Brain microvascular endothelial cell (primary cell): ENCODE measurements at regions not wholly inside any gene's neighbourhood (a gene's known extent, or its start where the extent isn't known, plus 50 kb on each side); places are given as distances from the start of the nearest gene placed in this dataset.
"Not testable (repeated sequence)": the region's sequence is repeated elsewhere in the genome, so short reads cannot be mapped to it uniquely, and the experiment has no call there.

ENCODE experiments used
- DNase-seq: peaks from one replicate; pipeline ENCODE4 v3.0.0-alpha.2; 2020
- H3K27ac ChIP-seq: fragments of 250-450 bp; sonication (Bioruptor Pico); 2 replicates; pipeline ENCODE4 v1.5.1; 2020; ENCODE audit warnings: mild to moderate bottlenecking, moderate library complexity
- H3K27me3 ChIP-seq: fragments of 250-450 bp; sonication (Bioruptor Pico); replicated peaks from 2 replicates; pipeline ENCODE4 v1.5.1; 2020; ENCODE audit warnings: mild to moderate bottlenecking
- H3K36me3 ChIP-seq: fragments of 250-450 bp; sonication (Bioruptor Pico); replicated peaks from 2 replicates; pipeline ENCODE4 v1.5.1; 2020; ENCODE audit warnings: mild to moderate bottlenecking
- H3K4me3 ChIP-seq: 2 replicates; pipeline ENCODE4 v1.5.1; 2011; ENCODE audit warnings: low read depth, mild to moderate bottlenecking, control low read depth, low read length, moderate library complexity
- in situ Hi-C: cut with HindIII; loops from 2 replicates; pipeline ENCODE4 v1.10.0; 2017; ENCODE audit warnings: low sequenced_read_pairs, low pct_ligation_motif_present
- TF ChIP-seq, protein P1 (sequence below): IDR thresholded peaks from 2 replicates; pipeline ENCODE4 v1.5.1; 2011; ENCODE audit warnings: low read depth, mild to moderate bottlenecking, moderate library complexity, low read length, control low read depth, inconsistent platforms; ENCODE audit errors: missing control alignments

DNA sequence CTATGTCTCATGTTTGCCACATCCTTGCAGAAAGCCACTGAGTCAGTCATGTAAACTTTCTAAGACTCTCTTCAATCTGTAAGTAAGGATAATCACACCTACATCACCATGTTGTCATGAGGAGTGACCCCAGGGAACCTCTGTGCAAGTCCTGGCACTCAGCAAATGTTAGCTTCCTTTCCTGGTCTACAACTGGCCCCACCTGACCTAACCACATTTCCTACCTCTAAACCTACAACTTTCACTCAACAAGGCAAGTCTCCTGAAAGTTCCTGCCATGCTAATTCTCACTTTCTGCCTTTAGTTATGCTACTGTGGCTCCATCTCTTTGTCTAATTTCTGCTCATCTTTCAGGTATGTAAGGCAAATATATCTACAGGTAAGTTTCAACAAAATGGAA lies 72.3 kb upstream of the SEM1 start:
- TF ChIP-seq, protein P1, sequence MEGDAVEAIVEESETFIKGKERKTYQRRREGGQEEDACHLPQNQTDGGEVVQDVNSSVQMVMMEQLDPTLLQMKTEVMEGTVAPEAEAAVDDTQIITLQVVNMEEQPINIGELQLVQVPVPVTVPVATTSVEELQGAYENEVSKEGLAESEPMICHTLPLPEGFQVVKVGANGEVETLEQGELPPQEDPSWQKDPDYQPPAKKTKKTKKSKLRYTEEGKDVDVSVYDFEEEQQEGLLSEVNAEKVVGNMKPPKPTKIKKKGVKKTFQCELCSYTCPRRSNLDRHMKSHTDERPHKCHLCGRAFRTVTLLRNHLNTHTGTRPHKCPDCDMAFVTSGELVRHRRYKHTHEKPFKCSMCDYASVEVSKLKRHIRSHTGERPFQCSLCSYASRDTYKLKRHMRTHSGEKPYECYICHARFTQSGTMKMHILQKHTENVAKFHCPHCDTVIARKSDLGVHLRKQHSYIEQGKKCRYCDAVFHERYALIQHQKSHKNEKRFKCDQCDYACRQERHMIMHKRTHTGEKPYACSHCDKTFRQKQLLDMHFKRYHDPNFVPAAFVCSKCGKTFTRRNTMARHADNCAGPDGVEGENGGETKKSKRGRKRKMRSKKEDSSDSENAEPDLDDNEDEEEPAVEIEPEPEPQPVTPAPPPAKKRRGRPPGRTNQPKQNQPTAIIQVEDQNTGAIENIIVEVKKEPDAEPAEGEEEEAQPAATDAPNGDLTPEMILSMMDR, result no peak
- Histone ChIP-seq H3K27ac (no peak overlapping the region), H3K4me3 (no peak overlapping the region), H3K27me3 (no peaks in the 10 kb centered on the region), H3K36me3 (no peaks in the 10 kb centered on the region)
- in situ Hi-C loops, result no loop called here
- DNase-seq, result no peak

DNA sequence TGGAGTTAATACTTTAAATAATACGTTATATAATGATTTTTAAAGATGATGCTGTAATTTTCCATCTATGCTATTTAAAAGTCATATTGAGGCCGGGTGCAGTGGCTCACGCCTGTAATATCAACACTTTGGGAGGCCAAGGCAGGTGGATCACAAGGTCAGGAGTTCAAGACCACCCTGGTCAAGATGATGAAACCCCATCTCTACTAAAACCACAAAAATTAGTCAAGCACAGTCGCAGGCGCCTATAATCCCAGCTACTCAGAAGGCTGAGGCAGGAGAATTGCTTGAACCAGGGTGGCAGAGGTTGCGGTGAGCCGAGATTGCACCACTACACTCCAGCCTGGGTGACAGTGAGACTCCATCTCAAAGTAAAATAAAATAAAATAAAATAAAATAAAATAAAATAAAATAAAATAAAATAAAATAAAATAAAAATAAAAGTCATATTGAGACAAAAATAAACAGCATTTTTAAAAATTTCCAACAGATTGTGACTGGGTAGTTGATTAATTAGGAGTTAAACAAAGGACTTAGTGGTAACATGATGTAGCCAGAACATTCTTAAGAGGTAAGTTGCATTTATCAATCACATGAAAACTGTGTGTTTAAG lies 73.1 kb upstream of the SEM1 start:
- H3K27me3 ChIP-seq, H3K27ac ChIP-seq, in situ Hi-C loops, H3K36me3 ChIP-seq, H3K4me3 ChIP-seq, DNase-seq: not testable (repeated sequence)

DNA sequence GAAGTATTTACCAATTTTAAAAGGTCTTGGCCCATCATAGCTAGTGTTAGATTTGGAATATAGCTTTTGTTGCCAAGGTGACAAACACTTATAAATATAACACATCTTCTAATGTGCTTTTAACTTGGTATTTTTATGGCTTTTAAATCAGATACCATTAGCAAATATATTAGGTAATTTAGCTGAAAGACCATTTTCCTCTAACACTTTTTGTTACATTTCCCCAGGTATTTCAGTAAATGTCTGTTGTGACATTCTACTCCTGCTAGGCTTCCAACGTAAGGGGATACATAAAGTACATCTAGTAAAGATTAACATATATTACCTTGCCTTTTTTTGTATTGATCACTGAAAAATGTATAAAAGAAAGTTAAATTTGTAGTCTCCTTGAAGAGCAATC lies 75.0 kb upstream of the SEM1 start:
- no peak overlapping the region for H3K4me3 ChIP-seq
- H3K36me3 ChIP-seq, result no peaks in the 10 kb centered on the region
- DNase-seq, result no peak
- H3K27me3 ChIP-seq, result no peaks in the 10 kb centered on the region
- TF ChIP-seq, protein P1, result no peak
- no peak overlapping the region for H3K27ac ChIP-seq
- in situ Hi-C loops, result no loop called here

DNA sequence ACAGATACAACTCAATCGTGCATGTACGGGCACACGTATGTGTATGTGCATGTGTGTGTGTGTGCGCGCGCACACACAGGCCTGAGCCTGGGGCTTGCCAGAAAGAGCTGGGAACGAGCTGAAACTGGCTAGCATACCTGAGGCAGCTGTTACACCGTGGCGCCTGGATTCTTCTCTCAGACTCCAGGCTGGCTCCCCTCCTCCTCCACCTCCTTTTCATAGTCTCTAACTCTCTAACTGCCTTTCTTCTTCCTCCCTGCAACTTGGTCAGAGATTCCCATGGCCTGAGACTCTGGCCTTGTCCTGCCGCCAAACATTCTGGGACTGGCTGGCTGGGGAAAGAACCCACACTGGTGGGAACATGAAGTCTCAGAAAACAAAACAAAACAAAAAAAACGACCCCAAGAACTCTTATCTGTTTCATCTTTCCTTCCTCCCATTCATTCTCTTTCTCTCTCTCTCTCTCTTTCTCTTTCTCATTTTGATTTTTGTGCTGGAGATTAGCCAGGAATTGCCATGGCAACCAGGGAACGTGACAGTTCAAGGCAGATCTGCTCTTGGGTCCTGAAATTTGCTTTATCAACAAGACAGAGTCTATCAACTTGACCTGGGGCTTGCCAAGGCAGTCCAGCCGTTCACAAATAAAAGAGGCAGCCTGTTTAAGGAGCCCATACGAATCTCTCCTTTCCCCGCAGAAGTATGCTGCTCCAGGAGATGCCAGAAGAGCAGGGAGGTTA lies 76.8 kb upstream of the SEM1 start:
- Histone ChIP-seq H3K4me3 (no peak overlapping the region), H3K27me3 (no peaks in the 10 kb centered on the region), H3K27ac (no peak overlapping the region), H3K36me3 (no peaks in the 10 kb centered on the region)
- TF ChIP-seq, protein P1, result no peak
- in situ Hi-C loops, result no loop called here
- no peak for DNase-seq

DNA sequence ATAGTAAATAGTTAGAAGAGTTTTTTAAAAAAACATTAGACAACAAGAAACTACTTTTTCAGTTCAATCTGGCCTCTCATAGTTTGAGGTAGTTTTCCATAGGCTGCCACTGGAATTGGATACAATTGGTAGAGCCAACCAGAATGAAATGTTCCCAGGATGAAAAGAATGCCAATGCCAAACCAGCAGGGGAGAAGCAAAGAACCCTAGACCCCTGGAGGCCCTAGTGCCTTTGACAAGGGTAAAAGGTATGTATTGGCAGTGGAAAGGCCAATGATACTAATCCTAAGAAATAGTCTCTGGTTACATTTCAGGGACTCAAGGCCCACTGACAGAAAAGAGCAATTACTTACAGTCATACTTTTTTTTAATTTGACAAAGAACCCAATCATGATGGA lies 77.4 kb upstream of the SEM1 start:
- Histone ChIP-seq H3K36me3 (no peaks in the 10 kb centered on the region), H3K4me3 (no peak overlapping the region), H3K27me3 (no peaks in the 10 kb centered on the region), H3K27ac (no peak overlapping the region)
- no peak for DNase-seq
- in situ Hi-C loops, result no loop called here
- TF ChIP-seq, protein P1, result no peak

DNA sequence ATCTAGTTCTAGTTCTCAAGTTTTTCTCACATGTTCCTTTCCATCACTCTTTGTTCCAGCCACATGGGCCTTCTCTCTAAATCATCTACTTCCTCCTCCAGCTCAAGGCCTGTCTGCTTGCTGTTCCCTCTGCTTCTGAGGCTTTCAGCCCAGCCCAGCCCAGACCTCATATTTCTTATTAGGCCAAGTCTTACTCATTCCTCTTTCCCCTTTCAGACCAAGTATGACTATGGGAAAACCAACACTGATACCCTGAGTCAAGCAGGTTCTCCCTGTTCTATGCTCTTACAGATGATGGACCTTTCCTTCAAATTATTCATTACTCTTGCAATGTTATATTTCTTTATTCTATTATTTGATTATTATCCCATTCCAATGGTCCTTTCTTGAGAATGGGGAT lies 80.3 kb upstream of the SEM1 start:
- in situ Hi-C loops, result no loop called here
- DNase-seq, result no peak

More for the DNA sequence above, 80.3 kb upstream of the SEM1 start:
- Histone ChIP-seq H3K27me3 (no peaks in the 10 kb centered on the region), H3K36me3 (no peaks in the 10 kb centered on the region), H3K4me3 (no peak overlapping the region), H3K27ac (no peak overlapping the region)
- TF ChIP-seq, protein P1, result no peak
